ENCODE measurements at regions not wholly inside any gene's neighbourhood (a gene's known extent, or its start where the extent isn't known, plus 50 kb on each side); places are given as distances from the start of the nearest gene placed in this dataset.
A peak's percentile ranks its signal among the peaks of the same experiment; 100 is the strongest.
"Not testable (repeated sequence)": the region's sequence is repeated elsewhere in the genome, so short reads cannot be mapped to it uniquely, and the experiment has no call there.

DNA sequence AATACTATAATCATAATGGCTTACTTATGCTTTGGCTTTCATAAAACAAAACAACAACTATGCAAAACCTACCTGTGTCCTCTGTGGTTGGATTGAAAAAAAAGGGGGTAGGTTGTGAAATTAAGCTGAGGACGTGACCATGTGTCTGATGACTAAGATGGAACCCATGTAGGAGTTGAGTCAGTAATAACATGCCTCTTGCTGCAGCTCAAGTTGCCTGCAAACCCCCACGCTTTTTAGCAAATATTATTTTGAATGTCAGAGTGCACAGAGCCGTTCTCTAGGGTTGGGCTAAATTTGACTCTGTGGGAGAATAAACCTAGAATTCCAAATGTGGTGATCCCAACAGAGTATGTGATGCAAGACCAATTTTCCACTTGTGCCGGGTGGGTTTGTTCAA, 209.3 kb downstream of the KCNRG start:
- no peaks in the 10 kb centered on the region for H3K27me3 Mint-ChIP-seq
- ATAC-seq (replicated peaks; ENCODE audit: extremely low read depth, poor library complexity, severe bottlenecking) (no peak), DNase-seq (ENCODE audit: low spot score in 2 of 2) (no peak)
- H3K36me3 Mint-ChIP-seq (ENCODE audit: insufficient read depth): no peaks in the 10 kb centered on the region
- H3K9me3 Mint-ChIP-seq: no peaks in the 10 kb centered on the region
- H3K4me1 Mint-ChIP-seq: peaks cover 15% of the 10 kb centered on the region
- no peak overlapping the region for H3K27ac Mint-ChIP-seq (ENCODE audit: low read depth)
- no peak overlapping the region for H3K4me3 Mint-ChIP-seq

GRCh38 chr13:50225193-50226155, 210.2 kb downstream of the KCNRG start:
- H3K4me3 Mint-ChIP-seq: no peak overlapping the region
- no peaks in the 10 kb centered on the region for H3K36me3 Mint-ChIP-seq (ENCODE audit: insufficient read depth)
- DNase-seq (ENCODE audit: low spot score in 2 of 2) (no peak), ATAC-seq (replicated peaks; ENCODE audit: extremely low read depth, poor library complexity, severe bottlenecking) (no peak)
- no peaks in the 10 kb centered on the region for H3K9me3 Mint-ChIP-seq
- H3K27ac Mint-ChIP-seq (ENCODE audit: low read depth): no peak overlapping the region
- H3K27me3 Mint-ChIP-seq: no peaks in the 10 kb centered on the region
- peaks cover 20% of the 10 kb centered on the region for H3K4me1 Mint-ChIP-seq

DNA sequence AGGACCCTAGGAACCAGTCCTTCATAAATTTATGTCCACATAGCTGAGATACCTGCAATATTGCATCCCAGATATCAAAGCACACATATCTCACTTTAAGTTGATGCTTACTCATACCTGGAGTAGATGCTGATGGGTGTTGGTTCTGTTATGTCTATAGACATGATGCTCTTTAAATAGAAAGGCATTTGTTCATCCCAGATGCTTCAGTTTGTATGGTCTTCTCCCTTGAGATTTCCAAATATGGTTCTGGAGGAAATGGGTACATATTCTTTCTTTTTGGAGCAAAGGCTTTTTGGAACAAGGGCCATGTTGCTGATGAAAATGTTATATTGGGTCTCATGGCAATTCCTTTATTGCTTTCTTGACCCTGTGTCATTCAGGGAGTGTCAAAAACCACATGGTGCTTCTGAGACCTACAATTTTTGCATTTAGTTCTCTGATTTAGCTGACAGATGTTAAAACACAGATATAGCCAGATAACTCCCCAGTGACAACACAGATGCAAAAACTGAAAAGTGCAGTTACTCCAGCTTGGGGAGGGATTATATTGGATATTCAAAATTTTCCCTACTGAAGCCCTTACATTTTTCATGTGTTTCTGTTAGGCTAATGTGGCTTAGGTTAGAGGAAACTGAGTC, 211.4 kb downstream of the KCNRG start:
- H3K27me3 Mint-ChIP-seq: no peaks in the 10 kb centered on the region
- H3K9me3 Mint-ChIP-seq: no peaks in the 10 kb centered on the region
- no peak for DNase-seq (ENCODE audit: low spot score in 2 of 2)
- no peak for ATAC-seq (replicated peaks; ENCODE audit: extremely low read depth, poor library complexity, severe bottlenecking)
- no peak overlapping the region for H3K4me3 Mint-ChIP-seq
- no peak overlapping the region for H3K27ac Mint-ChIP-seq (ENCODE audit: low read depth)
- no peaks in the 10 kb centered on the region for H3K36me3 Mint-ChIP-seq (ENCODE audit: insufficient read depth)
- peaks cover 16% of the 10 kb centered on the region for H3K4me1 Mint-ChIP-seq

- Mint-ChIP-seq H3K36me3 (ENCODE audit: insufficient read depth) (no peaks in the 10 kb centered on the region), H3K27ac (ENCODE audit: low read depth) (no peak overlapping the region), H3K9me3 (no peaks in the 10 kb centered on the region), H3K4me1 (peaks cover 10% of the 10 kb centered on the region), H3K27me3 (no peaks in the 10 kb centered on the region), H3K4me3 (no peak overlapping the region)
- ATAC-seq (replicated peaks; ENCODE audit: extremely low read depth, poor library complexity, severe bottlenecking) (no peak), DNase-seq (ENCODE audit: low spot score in 2 of 2) (no peak)
Measured at GRCh38 chr13:50227361-50227760, 212.1 kb downstream of the KCNRG start.

DNA sequence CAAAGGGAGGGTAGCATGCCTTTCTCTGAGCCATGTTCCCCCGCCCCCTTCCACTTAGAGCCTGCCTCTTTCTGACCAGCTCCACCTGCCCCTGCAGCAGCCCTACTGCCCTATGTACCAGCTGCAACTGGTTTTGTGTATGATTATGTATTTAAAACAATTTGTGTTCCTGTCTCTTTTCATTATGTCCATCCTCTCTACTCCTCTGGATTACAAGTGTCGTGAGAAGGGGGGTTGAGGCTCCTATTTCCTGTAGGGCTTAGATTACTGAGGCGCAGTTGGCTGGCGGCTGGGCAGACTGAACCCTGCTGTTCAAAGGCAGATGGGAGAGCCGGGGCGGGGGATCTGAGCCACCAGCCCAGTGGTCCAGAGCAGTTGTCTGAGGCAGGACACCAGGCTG, 213.3 kb downstream of the KCNRG start:
- Mint-ChIP-seq H3K27me3 (no peaks in the 10 kb centered on the region), H3K9me3 (no peaks in the 10 kb centered on the region), H3K27ac (ENCODE audit: low read depth) (no peak overlapping the region), H3K36me3 (ENCODE audit: insufficient read depth) (no peaks in the 10 kb centered on the region), H3K4me1 (peaks cover 6% of the 10 kb centered on the region), H3K4me3 (no peak overlapping the region)
- DNase-seq (ENCODE audit: low spot score in 2 of 2): no peak
- ATAC-seq (replicated peaks; ENCODE audit: extremely low read depth, poor library complexity, severe bottlenecking): no peak

- Mint-ChIP-seq H3K27ac (ENCODE audit: low read depth) (no peak overlapping the region), H3K27me3 (no peaks in the 10 kb centered on the region), H3K36me3 (ENCODE audit: insufficient read depth) (no peaks in the 10 kb centered on the region), H3K9me3 (no peaks in the 10 kb centered on the region), H3K4me1 (peaks cover 8% of the 10 kb centered on the region), H3K4me3 (no peak overlapping the region)
- no peak for DNase-seq (ENCODE audit: low spot score in 2 of 2)
- peak; percentile 45 for ATAC-seq (replicated peaks; ENCODE audit: extremely low read depth, poor library complexity, severe bottlenecking)
Measured at GRCh38 chr13:50229960-50230661, 214.9 kb downstream of the KCNRG start.

- peaks cover 13% of the 10 kb centered on the region for H3K4me1 Mint-ChIP-seq
- H3K27ac Mint-ChIP-seq (ENCODE audit: low read depth): no peak overlapping the region
- H3K9me3 Mint-ChIP-seq: no peaks in the 10 kb centered on the region
- no peaks in the 10 kb centered on the region for H3K27me3 Mint-ChIP-seq
- ATAC-seq (replicated peaks; ENCODE audit: extremely low read depth, poor library complexity, severe bottlenecking) (no peak), DNase-seq (ENCODE audit: low spot score in 2 of 2) (no peak)
- no peaks in the 10 kb centered on the region for H3K36me3 Mint-ChIP-seq (ENCODE audit: insufficient read depth)
- H3K4me3 Mint-ChIP-seq: no peak overlapping the region
Measured at GRCh38 chr13:50230662-50230978, 215.4 kb downstream of the KCNRG start.

GRCh38 chr13:50233574-50233973, 218.3 kb downstream of the KCNRG start:
- peaks cover 39% of the 10 kb centered on the region for H3K4me1 Mint-ChIP-seq
- not testable (repeated sequence) for H3K27ac Mint-ChIP-seq (ENCODE audit: low read depth); DNase-seq (ENCODE audit: low spot score in 2 of 2); H3K4me3 Mint-ChIP-seq; H3K36me3 Mint-ChIP-seq (ENCODE audit: insufficient read depth); ATAC-seq (replicated peaks; ENCODE audit: extremely low read depth, poor library complexity, severe bottlenecking); H3K27me3 Mint-ChIP-seq; H3K9me3 Mint-ChIP-seq

GRCh38 chr13:50235604-50236342, 220.5 kb downstream of the KCNRG start:
- peak overlapping the region; percentile 65 for H3K4me3 Mint-ChIP-seq
- peaks cover 33% of the 10 kb centered on the region for H3K4me1 Mint-ChIP-seq
- peaks cover 3% of the 10 kb centered on the region for H3K36me3 Mint-ChIP-seq (ENCODE audit: insufficient read depth)
- H3K9me3 Mint-ChIP-seq: no peaks in the 10 kb centered on the region
- H3K27ac Mint-ChIP-seq (ENCODE audit: low read depth): peak overlapping the region; percentile 93
- no peaks in the 10 kb centered on the region for H3K27me3 Mint-ChIP-seq
- no peak for ATAC-seq (replicated peaks; ENCODE audit: extremely low read depth, poor library complexity, severe bottlenecking)
- no peak for DNase-seq (ENCODE audit: low spot score in 2 of 2)

- H3K4me3 Mint-ChIP-seq: peak overlapping the region; percentile 65
- H3K9me3 Mint-ChIP-seq: no peaks in the 10 kb centered on the region
- H3K4me1 Mint-ChIP-seq: peaks cover 33% of the 10 kb centered on the region
- DNase-seq (ENCODE audit: low spot score in 2 of 2): peak in 1 of 2 donors; percentile 43
- H3K27me3 Mint-ChIP-seq: no peaks in the 10 kb centered on the region
- peaks cover 3% of the 10 kb centered on the region for H3K36me3 Mint-ChIP-seq (ENCODE audit: insufficient read depth)
- peak; percentile 93 for ATAC-seq (replicated peaks; ENCODE audit: extremely low read depth, poor library complexity, severe bottlenecking)
- H3K27ac Mint-ChIP-seq (ENCODE audit: low read depth): peak overlapping the region; percentile 93
Measured at GRCh38 chr13:50236898-50237318, 221.7 kb downstream of the KCNRG start.

DNA sequence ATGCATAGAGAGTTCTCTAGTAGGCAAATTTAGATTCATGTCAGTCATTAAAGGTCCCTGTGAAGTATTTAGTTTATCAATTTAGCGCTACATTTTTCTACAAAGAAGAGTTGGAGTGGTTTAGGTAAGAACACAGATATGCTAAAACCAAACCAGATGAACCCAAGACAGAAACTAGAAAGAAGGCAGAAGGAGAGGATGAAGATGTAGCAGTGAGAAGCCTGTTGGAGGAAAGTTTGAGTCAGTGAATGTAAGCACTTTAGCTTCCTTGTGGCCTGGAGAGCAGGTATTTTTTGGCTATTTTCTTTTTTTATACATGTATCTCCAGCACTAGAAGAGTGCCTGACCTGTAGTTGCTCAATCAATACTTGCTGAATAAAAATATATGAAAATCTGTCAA, 223.7 kb downstream of the KCNRG start:
- no peaks in the 10 kb centered on the region for H3K9me3 Mint-ChIP-seq
- ATAC-seq (replicated peaks; ENCODE audit: extremely low read depth, poor library complexity, severe bottlenecking) (no peak), DNase-seq (ENCODE audit: low spot score in 2 of 2) (no peak)
- H3K4me3 Mint-ChIP-seq: no peak overlapping the region
- H3K4me1 Mint-ChIP-seq: peaks cover 34% of the 10 kb centered on the region
- no peak overlapping the region for H3K27ac Mint-ChIP-seq (ENCODE audit: low read depth)
- peaks cover 3% of the 10 kb centered on the region for H3K36me3 Mint-ChIP-seq (ENCODE audit: insufficient read depth)
- no peaks in the 10 kb centered on the region for H3K27me3 Mint-ChIP-seq

GRCh38 chr13:50241479-50241878, 226.2 kb downstream of the KCNRG start:
- Mint-ChIP-seq H3K4me3 (no peak overlapping the region), H3K36me3 (ENCODE audit: insufficient read depth) (peaks cover 3% of the 10 kb centered on the region), H3K27ac (ENCODE audit: low read depth) (no peak overlapping the region), H3K4me1 (peaks cover 38% of the 10 kb centered on the region), H3K9me3 (no peaks in the 10 kb centered on the region), H3K27me3 (no peaks in the 10 kb centered on the region)
- no peak for DNase-seq (ENCODE audit: low spot score in 2 of 2)
- no peak for ATAC-seq (replicated peaks; ENCODE audit: extremely low read depth, poor library complexity, severe bottlenecking)

All from central memory CD8-positive, alpha-beta T cell (primary cell).